ENCODE measurements at regions not wholly inside any gene's neighbourhood (a gene's known extent, or its start where the extent isn't known, plus 50 kb on each side); places are given as distances from the start of the nearest gene placed in this dataset.

DNA sequence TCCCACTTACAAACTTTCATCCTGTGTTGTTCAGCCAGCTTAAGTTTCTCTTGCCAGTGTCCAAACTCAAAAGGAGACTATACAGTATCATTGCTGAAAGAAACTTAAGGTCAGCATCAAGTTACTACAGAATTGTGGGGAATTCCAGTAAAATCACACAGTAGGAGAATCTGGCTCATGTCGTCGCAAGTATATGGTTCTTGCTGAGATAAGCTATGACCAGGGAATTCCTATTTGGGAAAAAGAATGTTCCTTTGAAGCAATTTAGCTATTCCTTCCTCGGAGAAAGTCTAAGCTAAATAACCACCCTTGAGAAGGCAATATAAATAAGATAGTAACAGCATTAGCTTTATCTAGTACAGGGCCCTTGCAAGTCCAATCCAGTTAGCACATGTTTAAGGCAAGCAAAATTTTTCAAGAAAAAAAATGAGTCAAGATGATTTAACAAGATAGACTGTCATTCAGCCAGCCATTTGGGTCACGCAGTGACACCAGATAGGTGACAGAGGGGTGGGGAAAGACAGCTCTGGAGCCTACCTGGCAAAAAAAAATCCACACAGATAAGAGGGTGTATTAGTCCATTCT lies 78.2 kb upstream of the THBS1 start:
- in situ Hi-C loops (cut with HindIII; ENCODE audit: low sequenced_read_pairs), result no loop called here
- no peak for DNase-seq (ENCODE audit: low read depth, low spot score)
- TF ChIP-seq CTCF (IDR thresholded peaks at IDR 0.05; ENCODE audit: low read depth, low read length), result no peak
- no peak overlapping the region for H3K4me3 ChIP-seq (ENCODE audit: low read depth, low read length)

DNA sequence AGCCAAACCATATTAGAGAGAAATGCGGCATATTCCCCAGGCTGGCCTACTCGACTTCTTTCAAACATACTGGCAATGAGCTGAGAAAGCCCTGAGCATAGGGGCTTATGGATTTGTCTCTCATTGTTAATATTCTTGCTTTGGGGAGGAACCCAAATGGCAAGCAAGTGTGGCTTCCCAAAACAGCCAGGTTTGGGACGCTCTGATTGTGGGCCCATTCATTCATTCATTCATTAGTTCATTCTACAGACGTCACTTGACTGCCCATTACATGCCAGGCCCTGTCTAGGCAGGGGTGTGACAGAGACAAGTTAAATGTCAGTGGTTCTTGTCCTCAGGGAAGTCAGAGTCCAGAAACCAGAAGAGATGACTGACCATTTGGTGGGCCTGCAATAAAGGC lies 77.4 kb upstream of the THBS1 start:
- in situ Hi-C loops (cut with HindIII; ENCODE audit: low sequenced_read_pairs), result no loop called here
- H3K4me3 ChIP-seq (ENCODE audit: low read depth, low read length), result no peak overlapping the region
- DNase-seq (ENCODE audit: low read depth, low spot score), result no peak
- no peak for TF ChIP-seq CTCF (IDR thresholded peaks at IDR 0.05; ENCODE audit: low read depth, low read length)

DNA sequence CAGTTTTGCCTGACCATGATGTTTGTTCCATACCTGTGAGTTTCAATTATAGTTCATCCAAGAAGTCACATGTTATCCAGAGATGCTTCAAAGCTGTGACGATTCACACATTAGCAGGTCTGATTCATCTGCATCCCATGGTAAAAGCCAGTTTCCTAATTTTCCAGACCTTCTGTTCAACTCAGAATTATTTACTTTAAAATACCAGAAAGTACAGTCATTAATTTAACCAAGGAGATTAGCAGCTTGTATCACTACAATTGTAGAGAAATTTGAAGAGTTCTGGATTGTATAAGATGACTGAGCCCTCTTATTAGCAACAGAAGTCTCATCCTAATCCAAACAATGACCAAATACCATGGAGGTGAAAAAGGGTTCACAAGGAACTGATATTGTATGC lies 76.1 kb upstream of the THBS1 start:
- no peak overlapping the region for H3K4me3 ChIP-seq (ENCODE audit: low read depth, low read length)
- no peak for TF ChIP-seq CTCF (IDR thresholded peaks at IDR 0.05; ENCODE audit: low read depth, low read length)
- in situ Hi-C loops (cut with HindIII; ENCODE audit: low sequenced_read_pairs), result no loop called here
- peak; percentile 50 for DNase-seq (ENCODE audit: low read depth, low spot score)

- in situ Hi-C loops (cut with HindIII; ENCODE audit: low sequenced_read_pairs), result no loop called here
- DNase-seq (ENCODE audit: low read depth, low spot score), result no peak
- H3K4me3 ChIP-seq (ENCODE audit: low read depth, low read length), result no peak overlapping the region
- no peak for TF ChIP-seq CTCF (IDR thresholded peaks at IDR 0.05; ENCODE audit: low read depth, low read length)
These were observed 74.7 kb upstream of the THBS1 start for GRCh38 chr15:39506146-39506545.

DNA sequence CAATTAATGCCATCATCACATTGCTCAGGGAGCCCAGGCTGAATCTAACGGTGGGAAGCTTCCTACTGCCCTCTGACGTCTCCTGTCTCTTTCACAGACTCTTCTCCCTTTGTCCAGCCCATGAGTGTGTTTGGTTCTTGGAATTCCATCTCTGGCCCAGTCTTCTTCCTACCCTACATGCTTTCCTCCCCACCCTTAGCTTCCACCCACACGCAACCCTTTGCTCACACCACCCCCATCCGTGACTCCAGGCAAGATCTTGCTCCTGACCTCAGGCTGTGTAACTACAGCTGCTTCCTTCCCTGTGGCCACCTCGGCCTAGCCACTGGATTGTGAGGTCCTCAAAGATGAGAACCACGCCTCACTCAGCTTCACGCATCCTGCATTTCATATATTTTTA lies 72.3 kb upstream of the THBS1 start:
- TF ChIP-seq CTCF (IDR thresholded peaks at IDR 0.05; ENCODE audit: low read depth, low read length), result no peak
- DNase-seq (ENCODE audit: low read depth, low spot score), result no peak
- H3K4me3 ChIP-seq (ENCODE audit: low read depth, low read length), result no peak overlapping the region
- in situ Hi-C loops (cut with HindIII; ENCODE audit: low sequenced_read_pairs), result no loop called here

DNA sequence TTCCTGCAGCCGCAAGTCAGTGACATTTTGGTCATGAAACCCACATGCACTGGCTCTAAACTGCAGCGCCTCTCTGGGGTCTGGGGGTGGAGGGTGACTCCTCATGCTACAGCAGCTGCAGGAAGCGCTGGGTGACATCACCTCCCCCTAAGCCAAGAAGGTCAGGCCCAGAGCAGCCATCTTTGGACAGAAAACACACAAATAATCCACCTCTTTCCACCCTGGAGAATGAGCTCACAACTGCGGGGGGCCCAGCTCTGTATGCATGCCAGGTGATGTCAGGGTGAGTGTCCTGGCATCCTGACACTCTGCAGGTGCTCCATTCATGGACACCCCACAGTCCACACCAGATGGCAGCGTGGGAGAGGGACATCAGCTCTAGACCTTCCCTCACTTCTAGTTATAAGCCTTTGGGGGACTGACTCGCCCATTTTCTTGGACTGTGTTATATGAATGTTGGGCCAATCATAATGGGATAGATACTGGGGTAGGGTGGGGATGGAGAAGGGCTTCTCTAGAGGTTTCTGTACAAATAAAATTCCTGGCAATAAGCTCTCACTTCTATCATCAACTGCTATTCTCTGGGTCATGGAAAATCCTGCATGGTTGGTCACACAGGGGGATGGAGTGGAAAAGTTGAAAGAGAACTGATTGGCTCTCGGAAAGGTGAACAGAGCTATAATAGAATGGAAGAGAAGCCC lies 70.7 kb upstream of the THBS1 start:
- no peak for DNase-seq (ENCODE audit: low read depth, low spot score)
- TF ChIP-seq CTCF (IDR thresholded peaks at IDR 0.05; ENCODE audit: low read depth, low read length), result no peak
- in situ Hi-C loops (cut with HindIII; ENCODE audit: low sequenced_read_pairs), result no loop called here

More for the DNA sequence above, 70.7 kb upstream of the THBS1 start:
- no peak overlapping the region for H3K4me3 ChIP-seq (ENCODE audit: low read depth, low read length)

Data from astrocyte of the spinal cord (primary cell).